HEK293 (cell line): ENCODE measurements at regions not wholly inside any gene's neighbourhood (a gene's known extent, or its start where the extent isn't known, plus 50 kb on each side); places are given as distances from the start of the nearest gene placed in this dataset.

ENCODE experiments used
- CTCF ChIA-PET: fragments of 350-600 bp; formaldehyde crosslinking; extraction: SDS; loops from one replicate; lab custom pipeline; 2021; ENCODE audit warnings: antibody characterized with exemption; lab: Yijun Ruan, JAX
- POLR2A ChIA-PET: fragments of 300-600 bp; formaldehyde crosslinking; extraction: SDS; loops from one replicate; lab custom pipeline; 2020; ENCODE audit warnings: antibody characterized with exemption, inconsistent platforms; lab: Yijun Ruan, JAX
- H3K27ac ChIP-seq: fragments of 200-500 bp; sonication (Bioruptor generic); 2 replicates; pipeline ENCODE4 v1.5.1; 2014; ENCODE audit warnings: low read depth, low read length, control low read depth, inconsistent platforms; ENCODE audit errors: extremely low read depth
- H3K36me3 ChIP-seq, 2 experiments: fragments of 200-500 bp in 1 of 2; sonication (Bioruptor generic) in 1 of 2; 1 replicate in 1 of 2; 2 replicates in 1 of 2; pipeline ENCODE4 v1.5.1; 2014 to 2017; ENCODE audit warnings: inconsistent platforms in 2 of 2, low read length in 2 of 2; ENCODE audit not compliant: control insufficient read depth in 2 of 2, insufficient read depth in 1 of 2
- H3K4me1 ChIP-seq: fragments of 200-500 bp; sonication (Bioruptor generic); 2 replicates; pipeline ENCODE4 v1.5.1; 2014; ENCODE audit warnings: mild to moderate bottlenecking, low read length, inconsistent platforms; ENCODE audit not compliant: control insufficient read depth, insufficient read depth
- H3K4me3 ChIP-seq: 2 replicates; pipeline ENCODE4 v1.5.1; 2011; ENCODE audit warnings: low read depth, mild to moderate bottlenecking, control low read depth, low read length, moderate library complexity
- H3K9me3 ChIP-seq: fragments of 200-500 bp; sonication (Bioruptor generic); 2 replicates; pipeline ENCODE4 v1.5.1; 2014; ENCODE audit warnings: low read depth, low read length, inconsistent platforms; ENCODE audit not compliant: control insufficient read depth, insufficient read depth
- BCL11B ChIP-seq: fragments of 450-650 bp; formaldehyde crosslinking; IDR thresholded peaks from 2 replicates; pipeline ENCODE4 v1.5.1; 2016; ENCODE audit warnings: low read depth, missing biosample characterization, missing genetic modification characterization
- CTCF ChIP-seq: fragments of 450-650 bp; formaldehyde crosslinking; IDR thresholded peaks from 2 replicates; pipeline ENCODE4 v1.5.1; 2016; ENCODE audit warnings: missing biosample characterization, missing genetic modification characterization
- GLIS2 ChIP-seq: fragments of 450-650 bp; formaldehyde crosslinking; IDR thresholded peaks from 2 replicates; pipeline ENCODE4 v1.5.1; 2016; ENCODE audit warnings: missing biosample characterization, missing genetic modification characterization
- KLF10 ChIP-seq: fragments of 450-650 bp; IDR thresholded peaks from 2 replicates; pipeline ENCODE4 v1.5.1; 2018; ENCODE audit warnings: missing biosample characterization, mild to moderate bottlenecking, missing genetic modification characterization
- PBX3 ChIP-seq: sonication (generic); formaldehyde crosslinking; IDR thresholded peaks from 2 replicates; pipeline ENCODE4 v1.8.1; 2022; ENCODE audit warnings: mild to moderate bottlenecking, moderate library complexity, missing genetic modification reagents
- PRDM6 ChIP-seq: fragments of 450-650 bp; formaldehyde crosslinking; IDR thresholded peaks from 2 replicates; pipeline ENCODE4 v1.5.1; 2017; ENCODE audit warnings: missing biosample characterization, missing genetic modification characterization
- SETDB1 ChIP-seq: IDR thresholded peaks from one replicate; pipeline ENCODE4 v1.6.1; 2017; ENCODE audit warnings: mild to moderate bottlenecking, low read length, moderate library complexity, mixed read lengths; ENCODE audit not compliant: insufficient read length
- ZBTB20 ChIP-seq: fragments of 450-650 bp; formaldehyde crosslinking; IDR thresholded peaks from 2 replicates; pipeline ENCODE4 v1.5.1; 2016; ENCODE audit warnings: missing biosample characterization, missing genetic modification characterization
- ZBTB7A ChIP-seq: fragments of 450-650 bp; formaldehyde crosslinking; IDR thresholded peaks from 2 replicates; pipeline ENCODE4 v1.5.1; 2016; ENCODE audit warnings: low read depth, missing biosample characterization, missing genetic modification characterization
- ZNF10 ChIP-seq: fragments of 450-650 bp; formaldehyde crosslinking; IDR thresholded peaks from 2 replicates; pipeline ENCODE4 v1.5.1; 2017; ENCODE audit warnings: missing biosample characterization, missing genetic modification characterization
- ZNF155 ChIP-seq: fragments of 450-650 bp; formaldehyde crosslinking; IDR thresholded peaks from 2 replicates; pipeline ENCODE4 v1.5.1; 2016; ENCODE audit warnings: missing biosample characterization, missing genetic modification characterization
- ZNF175 ChIP-seq: fragments of 450-650 bp; formaldehyde crosslinking; IDR thresholded peaks from 2 replicates; pipeline ENCODE4 v1.5.1; 2016; ENCODE audit warnings: missing biosample characterization, missing genetic modification characterization
- ZNF274 ChIP-seq, 2 experiments: fragments of 200-500 bp in 1 of 2; fragments of 450-650 bp in 1 of 2; sonication (Bioruptor generic) in 1 of 2; formaldehyde crosslinking in 1 of 2; IDR thresholded peaks; 2 replicates each; pipeline versions ENCODE4 v1.5.1 to v1.6.1; 2014 to 2016; ENCODE audit warnings: borderline replicate concordance in 1 of 2, inconsistent platforms in 1 of 2, low read length in 1 of 2, missing biosample characterization in 1 of 2, missing genetic modification characterization in 1 of 2
- ZNF350 ChIP-seq: fragments of 450-650 bp; formaldehyde crosslinking; IDR thresholded peaks from 2 replicates; pipeline ENCODE4 v1.5.0; 2017; ENCODE audit warnings: missing biosample characterization, mild to moderate bottlenecking, missing genetic modification characterization
- ZNF529 ChIP-seq: fragments of 450-650 bp; formaldehyde crosslinking; IDR thresholded peaks from 2 replicates; pipeline ENCODE4 v1.5.1; 2017; ENCODE audit warnings: missing genetic modification characterization, missing biosample characterization; ENCODE audit not compliant: insufficient replicate concordance
- ZNF555 ChIP-seq: fragments of 450-650 bp; formaldehyde crosslinking; conservative IDR thresholded peaks from 2 replicates; pipeline ENCODE4 v1.5.1; 2017; ENCODE audit warnings: missing biosample characterization, mild to moderate bottlenecking, missing genetic modification characterization, inconsistent platforms
- ZNF580 ChIP-seq: fragments of 450-650 bp; formaldehyde crosslinking; IDR thresholded peaks from 2 replicates; pipeline ENCODE4 v1.5.1; 2016; ENCODE audit warnings: missing biosample characterization, missing genetic modification characterization
- ZNF624 ChIP-seq: fragments of 450-650 bp; formaldehyde crosslinking; IDR thresholded peaks from 2 replicates; pipeline ENCODE4 v1.5.1; 2017; ENCODE audit warnings: missing biosample characterization, missing genetic modification characterization
- ZNF701 ChIP-seq: fragments of 450-650 bp; formaldehyde crosslinking; IDR thresholded peaks from 2 replicates; pipeline ENCODE4 v1.5.1; 2016; ENCODE audit warnings: missing biosample characterization, missing genetic modification characterization
- ZNF707 ChIP-seq: fragments of 450-650 bp; formaldehyde crosslinking; IDR thresholded peaks from 2 replicates; pipeline ENCODE4 v1.5.1; 2016; ENCODE audit warnings: missing biosample characterization, missing genetic modification characterization

GRCh38 chr2:123366239-123366837 is 658.7 kb upstream of the CNTNAP5 start:
- no peak overlapping the region for H3K27ac ChIP-seq
- CTCF ChIA-PET = no interaction called here
- no peak overlapping the region for H3K4me3 ChIP-seq
- POLR2A ChIA-PET = no interaction called here
- H3K4me1 ChIP-seq = no peaks in the 10 kb centered on the region
- H3K36me3 ChIP-seq = no peaks in the 10 kb centered on the region
- no peaks in the 10 kb centered on the region for H3K9me3 ChIP-seq
- no peak for TF ChIP-seq BCL11B (tag by site-specific recombination)
- TF ChIP-seq ZNF529 = no peak
- no peak for TF ChIP-seq ZNF175
- no peak for TF ChIP-seq PRDM6 (tag by site-specific recombination)
- no peak for TF ChIP-seq GLIS2
- TF ChIP-seq ZNF624 = no peak
- no peak for TF ChIP-seq ZNF10 (tag by site-specific recombination)
- no peak for TF ChIP-seq SETDB1
- TF ChIP-seq ZNF707 = no peak
- no peak for TF ChIP-seq ZBTB7A (tag by site-specific recombination)
- no peak for TF ChIP-seq ZNF274 (IDR thresholded peaks at IDR 0.05; ENCODE audit: low read length)
- TF ChIP-seq ZNF274 (tag by site-specific recombination; IDR thresholded peaks at IDR 0.05; ENCODE audit: borderline replicate concordance) = no peak

GRCh38 chr2:123370186-123370585 is 654.9 kb upstream of the CNTNAP5 start:
- CTCF ChIA-PET = no interaction called here
- Histone ChIP-seq H3K4me3 (no peak overlapping the region), H3K9me3 (no peaks in the 10 kb centered on the region), H3K36me3 (no peaks in the 10 kb centered on the region), H3K4me1 (no peaks in the 10 kb centered on the region), H3K27ac (no peak overlapping the region)
- POLR2A ChIA-PET = no interaction called here
- TF ChIP-seq ZBTB20 (no peak), ZNF155 (tag by site-specific recombination) (no peak), ZNF701 (tag by site-specific recombination) (no peak), PBX3 (no peak), KLF10 (no peak), ZNF350 (tag by site-specific recombination) (no peak), CTCF (tag by site-specific recombination) (no peak), ZNF580 (tag by site-specific recombination) (no peak), ZNF555 (tag by site-specific recombination) (no peak), ZNF10 (tag by site-specific recombination) (no peak)
